ENCODE measurements at regions not wholly inside any gene's neighbourhood (a gene's known extent, or its start where the extent isn't known, plus 50 kb on each side); places are given as distances from the start of the nearest gene placed in this dataset.

DNA sequence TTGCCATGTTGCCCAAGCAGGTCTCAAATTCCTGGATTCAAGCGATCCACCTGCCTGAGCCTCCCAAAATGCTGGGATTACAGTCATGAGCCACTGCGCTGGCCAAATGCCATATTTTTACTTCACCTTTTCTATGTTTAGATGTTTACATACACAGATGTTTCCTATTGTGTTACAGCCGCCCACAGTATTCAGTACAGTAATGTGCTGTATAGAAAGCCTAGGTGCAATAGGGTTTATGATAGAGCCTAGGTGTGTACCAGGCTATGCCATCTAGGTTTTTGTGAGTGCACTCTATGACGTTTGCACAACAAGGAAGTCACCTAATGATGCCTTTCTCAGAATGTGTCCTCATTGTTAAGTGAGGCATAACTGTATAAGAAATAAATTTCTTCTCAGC lies 153.4 kb downstream of the CHRM3 start:
- no peak for DNase-seq

- DNase-seq: no peak
These were observed 157.5 kb downstream of the CHRM3 start for GRCh38 chr1:239543873-239544272.

- DNase-seq: no peak
These were observed 159.1 kb downstream of the CHRM3 start for GRCh38 chr1:239545466-239545865.

DNA sequence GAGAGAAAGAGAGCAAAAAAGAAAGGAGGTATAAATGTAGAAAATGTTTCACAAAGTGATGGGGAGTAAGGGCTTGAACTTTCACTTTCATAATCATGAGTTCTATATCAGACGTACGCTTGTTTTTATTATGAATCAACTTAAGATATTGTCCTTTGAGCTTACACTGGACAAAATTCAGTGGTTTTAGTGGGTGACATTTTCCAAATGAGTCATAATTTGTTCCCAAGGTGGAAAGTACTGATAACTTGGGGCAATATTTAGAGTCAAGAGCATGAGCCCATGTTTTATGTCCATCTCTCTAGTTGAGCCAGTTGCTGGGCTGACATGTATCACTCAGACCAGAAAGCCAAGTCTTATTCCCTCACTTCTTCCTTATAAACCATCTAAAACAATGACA lies 161.6 kb downstream of the CHRM3 start:
- DNase-seq: no peak

DNA sequence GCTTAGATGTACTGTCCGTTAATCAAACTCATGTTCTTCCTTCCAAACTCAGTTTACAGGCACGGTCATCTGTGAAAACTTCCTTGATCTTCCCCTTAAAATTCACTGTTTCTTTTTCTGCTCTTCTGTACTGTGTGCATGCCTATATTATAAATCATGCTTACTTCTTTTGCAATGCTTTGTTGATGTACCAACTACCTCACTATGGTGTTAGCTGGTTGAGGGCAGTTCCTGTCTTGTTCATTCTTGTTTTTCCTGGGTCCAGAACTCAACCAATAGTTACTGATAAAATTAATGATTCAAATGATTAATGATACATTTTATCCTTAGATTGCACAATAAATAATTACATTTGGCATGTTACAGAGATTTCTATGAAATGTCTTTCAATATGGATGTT lies 163.8 kb downstream of the CHRM3 start:
- DNase-seq: no peak

GRCh38 chr1:239555350-239555749 lies 169.0 kb downstream of the CHRM3 start:
- no peak for DNase-seq

GRCh38 chr1:239558559-239558958 lies 172.2 kb downstream of the CHRM3 start:
- no peak for DNase-seq

DNA sequence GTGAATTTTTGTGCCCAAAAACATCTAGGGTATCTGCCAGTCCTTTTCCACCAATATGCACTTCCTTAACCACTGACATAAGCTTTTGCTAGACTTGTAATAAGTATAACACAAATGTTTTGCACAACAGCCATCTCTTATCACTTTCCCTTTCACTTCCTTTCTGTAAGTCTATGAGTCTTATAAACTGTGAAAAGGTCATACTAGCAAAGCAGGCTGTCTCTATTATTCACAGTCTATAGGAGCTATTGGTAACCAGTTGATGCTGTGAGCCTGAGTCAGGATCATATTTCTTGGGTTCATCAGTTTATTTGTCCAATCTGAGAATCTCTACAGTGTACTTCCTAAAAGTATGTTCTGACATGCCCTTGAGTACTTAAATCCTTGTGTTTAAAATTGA lies 172.6 kb downstream of the CHRM3 start:
- no peak for DNase-seq

DNA sequence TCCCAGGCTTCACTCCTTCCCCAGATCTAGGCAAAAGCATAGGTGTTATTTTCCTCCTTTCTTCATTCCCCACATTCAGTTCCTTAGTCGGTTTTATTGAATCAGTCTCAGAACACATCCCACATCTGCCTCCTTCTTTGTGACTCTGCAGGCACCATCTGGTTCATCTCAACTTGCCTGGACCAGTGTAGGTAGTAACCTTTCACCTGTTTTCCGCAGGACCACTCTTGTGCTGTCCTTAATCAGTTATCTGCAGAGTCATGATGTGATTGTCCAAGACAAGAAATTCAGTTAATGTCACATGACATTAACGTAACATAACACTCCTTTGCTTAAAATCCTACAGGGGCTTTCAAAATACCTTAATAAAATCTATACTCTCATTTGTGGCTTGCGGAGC lies 174.6 kb downstream of the CHRM3 start:
- no peak for DNase-seq

- no peak for DNase-seq
These were observed 175.7 kb downstream of the CHRM3 start for GRCh38 chr1:239562095-239562494.

DNA sequence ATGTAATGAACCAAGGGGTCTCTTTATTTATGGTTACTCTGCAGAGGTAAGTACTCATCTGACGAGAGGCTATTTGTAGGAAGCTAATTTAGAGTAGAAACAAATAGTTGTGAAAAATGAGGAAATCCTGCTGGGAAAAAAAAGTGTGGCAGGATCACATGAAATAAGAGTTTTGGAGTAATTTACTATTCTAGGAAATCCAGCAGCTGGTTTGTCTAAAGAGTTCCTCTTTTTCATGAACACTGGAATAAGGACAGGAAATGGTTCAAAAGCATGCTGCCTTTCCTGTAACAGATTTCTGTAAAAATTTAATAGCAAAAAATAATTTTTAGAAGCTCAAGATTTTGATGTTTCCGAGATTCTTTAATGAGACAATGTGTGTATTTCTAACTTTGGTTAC lies 177.3 kb downstream of the CHRM3 start:
- DNase-seq: no peak

DNA sequence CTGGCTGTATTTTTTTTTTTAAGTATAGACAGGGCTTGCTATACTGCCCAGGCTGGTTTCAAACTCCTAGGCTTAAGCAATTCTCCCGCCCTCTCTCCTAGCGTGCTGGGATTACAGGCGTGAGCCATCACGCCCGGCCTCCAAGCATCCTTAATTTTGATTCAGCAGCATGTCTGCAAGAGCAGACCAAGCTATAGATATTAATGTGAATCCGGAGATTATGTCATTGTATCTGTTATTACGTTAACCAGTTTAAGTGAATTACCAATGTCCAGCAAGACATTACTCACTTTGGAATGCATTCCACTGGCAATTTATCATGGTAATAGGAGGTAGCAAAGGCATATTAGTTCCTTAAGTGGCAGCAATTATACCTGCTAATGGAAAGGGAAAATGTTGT lies 179.7 kb downstream of the CHRM3 start:
- DNase-seq: no peak

DNA sequence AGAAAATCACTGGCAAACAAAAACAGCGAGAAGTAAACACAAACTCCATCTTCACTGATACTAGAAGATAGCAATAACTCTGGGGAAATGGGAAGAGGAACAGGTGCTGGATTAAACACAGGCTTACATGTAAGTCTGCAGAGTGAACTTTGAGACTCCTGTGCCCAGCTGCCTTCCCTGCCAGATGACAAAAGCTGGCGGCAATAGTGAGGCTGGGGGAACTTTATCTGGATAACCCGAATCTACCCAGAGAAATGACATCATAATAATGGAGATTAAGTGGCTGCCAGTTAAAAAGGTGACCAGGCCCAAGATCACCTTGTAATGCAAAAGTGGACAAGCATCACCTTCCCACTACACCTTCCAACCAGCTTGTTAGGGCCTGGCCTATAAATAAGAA lies 184.5 kb downstream of the CHRM3 start:
- no peak for DNase-seq

- no peak for DNase-seq
These were observed 185.8 kb downstream of the CHRM3 start for GRCh38 chr1:239572183-239572582.

GRCh38 chr1:239574112-239574511 lies 187.7 kb downstream of the CHRM3 start:
- DNase-seq: no peak

- no peak for DNase-seq
These were observed 188.7 kb downstream of the CHRM3 start for GRCh38 chr1:239575113-239575512.

GRCh38 chr1:239583536-239583935 lies 197.2 kb downstream of the CHRM3 start:
- DNase-seq: no peak

DNA sequence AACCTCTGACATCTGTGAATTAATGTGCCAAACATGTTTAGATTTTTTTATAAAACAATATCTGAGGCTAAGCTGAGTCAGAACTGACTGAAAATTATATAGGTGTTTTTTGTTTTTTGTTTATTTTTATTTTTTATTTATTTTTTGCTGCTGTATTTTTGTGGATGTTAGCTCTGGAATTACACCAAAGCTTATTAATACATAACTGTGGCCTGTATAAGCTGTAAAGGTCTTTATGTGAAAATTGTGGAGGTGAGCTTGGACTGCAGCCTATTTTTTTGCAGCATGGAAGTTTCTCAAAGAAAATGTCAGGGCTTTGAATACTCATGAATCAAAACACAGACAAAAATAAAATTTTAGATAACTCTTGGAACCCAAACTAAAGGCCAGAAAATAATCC lies 199.8 kb downstream of the CHRM3 start:
- DNase-seq: no peak

DNA sequence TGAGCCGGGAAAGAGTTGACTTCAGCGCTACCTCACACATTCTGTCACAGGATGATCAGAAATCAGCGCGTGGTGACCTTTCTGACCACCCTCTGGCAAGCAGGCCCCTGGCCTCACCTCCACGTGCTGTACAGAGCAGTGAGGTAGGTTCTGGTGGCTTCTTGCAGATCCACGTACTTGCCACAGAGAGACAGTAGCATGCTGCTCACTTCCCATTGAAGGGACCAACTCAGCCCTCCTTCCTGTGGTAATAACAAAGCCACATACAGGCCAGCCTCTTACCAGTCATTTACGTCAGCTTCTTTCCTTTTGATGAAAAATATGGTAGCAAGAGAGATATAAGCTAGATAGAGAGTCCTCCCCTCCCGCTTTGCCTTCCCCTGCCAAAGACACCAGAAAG lies 200.7 kb downstream of the CHRM3 start:
- DNase-seq: no peak

- no peak for DNase-seq
These were observed 201.4 kb downstream of the CHRM3 start for GRCh38 chr1:239587574-239588369.

- DNase-seq: no peak
These were observed 204.2 kb downstream of the CHRM3 start for GRCh38 chr1:239590556-239590955.

- no peak for DNase-seq
These were observed 207.2 kb downstream of the CHRM3 start for GRCh38 chr1:239593527-239593926.

- DNase-seq: no peak
These were observed 214.2 kb downstream of the CHRM3 start for GRCh38 chr1:239600588-239600987.

DNA sequence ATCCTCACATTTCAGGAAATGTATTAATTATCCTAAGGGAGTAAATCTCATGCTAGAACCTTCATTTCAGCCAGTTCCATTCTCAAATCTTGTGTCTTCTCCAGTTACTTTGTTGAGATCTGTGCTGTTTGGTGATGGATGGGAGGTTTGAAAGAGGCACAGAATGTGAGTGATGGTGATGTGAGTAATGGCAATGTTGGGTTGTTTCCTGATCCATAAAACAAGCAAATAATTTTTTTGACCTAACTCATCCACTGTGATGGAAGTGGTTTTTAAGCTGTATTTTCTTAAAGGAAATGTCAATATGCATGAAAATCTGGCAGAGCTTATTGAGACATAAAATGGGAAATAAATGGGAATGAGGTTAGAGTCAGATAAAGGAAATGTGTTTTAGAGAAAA lies 214.7 kb downstream of the CHRM3 start:
- DNase-seq: no peak

DNA sequence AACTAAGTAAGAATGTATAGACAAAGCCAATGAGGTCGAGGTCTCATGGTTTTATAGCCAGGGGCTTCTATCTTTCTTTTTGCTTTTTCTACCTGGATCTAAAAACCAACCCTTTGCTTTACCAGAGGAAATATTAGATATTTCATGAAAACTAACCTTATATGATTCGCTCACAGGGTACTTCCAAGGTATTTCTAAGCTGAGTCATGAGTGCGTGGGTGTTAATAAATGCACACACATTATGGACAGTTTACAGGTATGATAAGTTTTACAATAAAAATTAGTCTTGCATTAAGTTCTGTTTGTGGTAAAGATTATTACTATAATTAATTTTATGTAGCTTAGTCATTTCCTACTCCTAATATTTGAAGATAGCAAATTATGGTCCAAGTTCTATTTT lies 217.2 kb downstream of the CHRM3 start:
- no peak for DNase-seq

Measured in NCI-H187 (cell line).